Fibroblast of skin of left biceps (primary cell): ENCODE measurements at regions not wholly inside any gene's neighbourhood (a gene's known extent, or its start where the extent isn't known, plus 50 kb on each side); places are given as distances from the start of the nearest gene placed in this dataset.
"Not testable (repeated sequence)": the region's sequence is repeated elsewhere in the genome, so short reads cannot be mapped to it uniquely, and the experiment has no call there.

Experiments used
- DNase-seq, 2 experiments: peaks; one replicate each; pipeline ENCODE4 v3.0.0-alpha.2; 2013; ENCODE audit warnings: low read depth in 2 of 2

- DNase-seq = no peak
Observed at GRCh38 chr21:27034796-27035195, 67.9 kb upstream of the ADAMTS5 start.

- DNase-seq = no peak
Observed at GRCh38 chr21:27033471-27033870, 66.6 kb upstream of the ADAMTS5 start.

GRCh38 chr21:27026501-27026900, 59.6 kb upstream of the ADAMTS5 start:
- DNase-seq = no peak

GRCh38 chr21:27025708-27026107, 58.8 kb upstream of the ADAMTS5 start:
- not testable (repeated sequence) for DNase-seq

GRCh38 chr21:27024971-27025370, 58.1 kb upstream of the ADAMTS5 start:
- DNase-seq = no peak

GRCh38 chr21:27024301-27024700, 57.4 kb upstream of the ADAMTS5 start:
- DNase-seq = peak; percentile 83 to 88

- DNase-seq = no peak
Observed at GRCh38 chr21:27023186-27023585, 56.3 kb upstream of the ADAMTS5 start.

- no peak for DNase-seq
Observed at GRCh38 chr21:27021801-27022200, 54.9 kb upstream of the ADAMTS5 start.

GRCh38 chr21:27021046-27021445, 54.2 kb upstream of the ADAMTS5 start:
- no peak for DNase-seq

GRCh38 chr21:27017246-27017645, 50.4 kb upstream of the ADAMTS5 start:
- DNase-seq = peak in 1 of 2 experiments; percentile 12
